Sigmoid colon (tissue), 3 donors: ENCODE measurements at regions not wholly inside any gene's neighbourhood (a gene's known extent, or its start where the extent isn't known, plus 50 kb on each side); places are given as distances from the start of the nearest gene placed in this dataset.

ENCODE experiments used
- POLR2A ChIP-seq, 2 donors: fragments of 450-650 bp; IDR thresholded peaks; one replicate each; pipeline ENCODE4 v1.6.1; 2016; ENCODE audit warnings: antibody characterized with exemption in 2 of 2, mild to moderate bottlenecking in 2 of 2, moderate library complexity in 2 of 2
- TF ChIP-seq, protein P1 (sequence below), 4 experiments: fragments of 450-650 bp in 3 of 4; fragments of 200-600 bp in 1 of 4; IDR thresholded peaks; one replicate each; pipeline ENCODE4 v1.5.1; 2016 to 2019; ENCODE audit warnings: antibody characterized with exemption in 4 of 4, mild to moderate bottlenecking in 3 of 4, moderate library complexity in 2 of 4

- TF ChIP-seq, protein P1, sequence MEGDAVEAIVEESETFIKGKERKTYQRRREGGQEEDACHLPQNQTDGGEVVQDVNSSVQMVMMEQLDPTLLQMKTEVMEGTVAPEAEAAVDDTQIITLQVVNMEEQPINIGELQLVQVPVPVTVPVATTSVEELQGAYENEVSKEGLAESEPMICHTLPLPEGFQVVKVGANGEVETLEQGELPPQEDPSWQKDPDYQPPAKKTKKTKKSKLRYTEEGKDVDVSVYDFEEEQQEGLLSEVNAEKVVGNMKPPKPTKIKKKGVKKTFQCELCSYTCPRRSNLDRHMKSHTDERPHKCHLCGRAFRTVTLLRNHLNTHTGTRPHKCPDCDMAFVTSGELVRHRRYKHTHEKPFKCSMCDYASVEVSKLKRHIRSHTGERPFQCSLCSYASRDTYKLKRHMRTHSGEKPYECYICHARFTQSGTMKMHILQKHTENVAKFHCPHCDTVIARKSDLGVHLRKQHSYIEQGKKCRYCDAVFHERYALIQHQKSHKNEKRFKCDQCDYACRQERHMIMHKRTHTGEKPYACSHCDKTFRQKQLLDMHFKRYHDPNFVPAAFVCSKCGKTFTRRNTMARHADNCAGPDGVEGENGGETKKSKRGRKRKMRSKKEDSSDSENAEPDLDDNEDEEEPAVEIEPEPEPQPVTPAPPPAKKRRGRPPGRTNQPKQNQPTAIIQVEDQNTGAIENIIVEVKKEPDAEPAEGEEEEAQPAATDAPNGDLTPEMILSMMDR (IDR thresholded peaks at IDR 0.05), result no peak
- TF ChIP-seq POLR2A (IDR thresholded peaks at IDR 0.05), result no peak
Measured at GRCh38 chr12:82593901-82594396, 92.8 kb upstream of the TMTC2 start.
